G401.6 (cell line): ENCODE measurements at regions not wholly inside any gene's neighbourhood (a gene's known extent, or its start where the extent isn't known, plus 50 kb on each side); places are given as distances from the start of the nearest gene placed in this dataset.

Experiments used
- FAIRE-seq: peaks from 2 replicates; lab custom pipeline; 2012; peaks lifted over from hg19 to GRCh38; lab: Jason Lieb, UNC

DNA sequence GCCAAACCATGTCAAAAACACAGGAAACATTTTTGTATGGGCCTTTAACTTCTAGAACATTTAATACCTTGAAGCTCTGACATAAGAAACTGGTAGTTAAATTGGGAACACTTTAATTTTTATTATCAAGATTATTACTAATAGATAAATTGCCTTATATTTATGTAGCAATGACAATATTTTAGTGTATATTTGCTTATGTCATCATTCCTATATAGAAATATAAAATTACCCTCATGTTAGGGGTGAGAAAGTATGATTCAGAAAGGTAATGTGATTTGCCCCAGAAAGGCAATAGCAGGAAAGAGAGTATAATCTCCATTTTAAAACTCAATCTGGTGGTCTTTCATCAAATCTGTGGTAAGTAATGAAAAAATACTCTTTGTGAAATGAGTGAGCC is 147.4 kb downstream of the IL15 start:
- FAIRE-seq: no peak

DNA sequence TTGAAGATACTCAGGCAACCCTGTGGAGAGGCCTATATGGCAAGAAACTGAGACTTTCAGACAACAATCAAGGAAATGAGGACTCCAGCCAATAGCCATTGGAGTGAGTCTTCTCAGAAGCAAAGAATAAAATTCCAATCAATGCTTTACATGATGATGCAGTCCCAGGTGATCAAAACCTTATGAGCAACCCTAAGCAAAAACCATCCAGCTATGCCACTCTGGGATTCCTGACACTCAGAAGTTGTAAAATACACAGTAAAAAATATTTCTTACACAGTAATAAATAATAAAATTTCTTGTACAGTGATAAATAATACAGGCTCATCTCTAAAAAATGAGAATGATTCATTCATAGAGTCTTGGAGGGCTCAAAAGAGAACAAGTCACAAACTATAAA is 150.6 kb downstream of the IL15 start:
- FAIRE-seq: no peak

DNA sequence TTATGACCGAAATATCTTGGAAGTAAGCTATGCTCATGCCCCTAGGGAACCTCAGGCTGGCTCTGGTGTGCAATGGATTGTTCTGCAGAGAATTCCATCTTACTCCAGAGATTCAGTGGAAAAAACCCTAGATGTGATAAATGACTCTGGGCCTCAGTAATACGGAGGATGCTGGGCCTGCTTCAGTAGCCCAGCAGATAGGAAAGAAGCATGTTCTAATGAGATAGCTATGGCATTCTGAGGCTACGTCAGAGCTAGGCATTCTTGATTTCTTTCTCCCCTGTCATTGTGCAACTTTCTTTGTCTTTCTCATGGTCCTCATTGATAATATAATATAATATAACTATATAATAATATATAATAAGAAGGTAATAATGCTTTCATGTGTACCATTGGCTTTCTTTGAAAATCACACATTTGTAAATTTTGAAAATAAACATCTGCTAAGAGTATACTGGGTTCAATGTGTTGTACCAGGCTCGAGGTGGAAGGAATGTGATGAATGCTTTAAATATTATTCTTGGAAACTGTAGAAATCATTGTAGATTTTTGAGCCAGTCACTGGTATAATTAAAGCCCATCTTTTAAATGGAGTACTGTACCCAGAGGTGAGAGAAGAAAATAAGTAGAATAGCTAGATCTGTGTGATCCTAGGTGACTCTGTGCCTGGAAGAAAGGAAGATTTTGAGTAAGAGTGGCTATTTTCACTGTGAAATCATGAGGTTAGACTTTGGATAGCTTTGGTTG is 152.0 kb downstream of the IL15 start:
- no peak for FAIRE-seq

DNA sequence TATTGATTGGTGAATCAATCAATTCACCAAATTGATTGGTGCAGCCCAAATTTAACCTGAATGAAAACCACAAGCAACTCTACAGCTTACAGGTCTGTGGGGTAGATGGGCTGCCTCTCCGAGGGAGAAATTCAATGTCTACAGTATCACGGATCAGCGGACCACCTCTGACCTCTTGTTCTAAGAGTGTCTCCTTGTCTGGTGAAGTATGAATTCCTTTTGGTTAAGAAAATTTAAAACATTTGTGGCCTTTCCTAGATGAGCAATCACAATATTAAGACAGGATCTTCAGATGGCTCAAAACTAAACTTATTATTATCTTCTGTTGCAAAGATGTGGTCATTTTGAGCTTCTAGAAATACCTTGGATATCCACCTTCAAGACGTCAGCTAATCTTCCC is 153.3 kb downstream of the IL15 start:
- FAIRE-seq: no peak

DNA sequence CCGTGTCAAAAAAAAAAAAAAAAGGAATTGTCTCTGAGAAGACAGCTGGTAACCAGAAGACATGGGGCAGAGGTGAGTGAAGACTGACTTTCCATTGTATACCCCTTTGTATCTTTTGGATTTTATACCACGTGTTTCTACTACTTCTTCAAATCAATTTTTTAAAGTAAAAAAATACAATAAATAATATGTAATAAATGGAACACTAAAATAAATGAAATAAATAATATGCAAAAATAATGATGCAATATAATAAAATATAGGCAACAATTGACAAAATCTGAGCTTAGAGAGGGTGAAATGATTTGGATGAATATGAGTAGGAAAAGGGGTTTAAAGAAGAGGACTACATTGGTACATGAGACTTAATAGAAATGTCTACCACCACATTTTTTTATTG is 155.8 kb downstream of the IL15 start:
- FAIRE-seq: no peak

DNA sequence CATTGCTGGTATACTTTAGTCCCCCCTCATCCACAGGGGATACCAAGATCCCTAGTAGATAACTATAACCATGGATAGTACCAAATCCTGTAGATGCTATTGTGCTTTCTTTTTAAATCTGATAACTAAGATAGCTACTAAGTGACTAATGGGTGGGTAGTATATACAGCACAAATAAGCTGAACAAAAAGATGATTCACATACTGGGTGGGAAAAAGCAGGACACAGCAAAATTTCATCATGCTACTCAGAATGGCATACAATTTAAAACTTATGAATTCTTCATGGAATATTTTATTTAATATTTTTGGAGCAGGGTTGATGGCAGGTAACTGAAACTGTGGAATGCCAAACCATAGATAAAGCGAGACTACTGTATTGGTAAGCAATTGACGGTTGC is 161.6 kb downstream of the IL15 start:
- FAIRE-seq: no peak

DNA sequence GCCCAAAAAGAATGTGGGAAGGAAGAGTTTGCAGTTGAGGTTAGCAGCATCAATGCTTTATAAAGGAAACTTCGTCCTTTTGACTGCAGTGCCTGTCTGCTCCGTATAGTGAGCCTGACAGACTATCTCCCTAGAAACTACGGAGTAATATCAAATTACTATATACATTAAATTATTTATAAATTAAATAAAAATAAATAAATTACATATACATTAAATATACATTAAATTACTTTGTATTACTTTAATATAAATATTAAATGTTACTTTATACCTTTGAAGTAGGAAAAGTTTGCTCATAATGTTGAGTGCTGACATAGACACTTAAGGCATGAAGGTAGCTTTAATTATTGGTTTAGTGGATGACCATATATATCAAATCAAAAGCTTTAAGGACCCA is 165.2 kb downstream of the IL15 start:
- peak; percentile 48 for FAIRE-seq

DNA sequence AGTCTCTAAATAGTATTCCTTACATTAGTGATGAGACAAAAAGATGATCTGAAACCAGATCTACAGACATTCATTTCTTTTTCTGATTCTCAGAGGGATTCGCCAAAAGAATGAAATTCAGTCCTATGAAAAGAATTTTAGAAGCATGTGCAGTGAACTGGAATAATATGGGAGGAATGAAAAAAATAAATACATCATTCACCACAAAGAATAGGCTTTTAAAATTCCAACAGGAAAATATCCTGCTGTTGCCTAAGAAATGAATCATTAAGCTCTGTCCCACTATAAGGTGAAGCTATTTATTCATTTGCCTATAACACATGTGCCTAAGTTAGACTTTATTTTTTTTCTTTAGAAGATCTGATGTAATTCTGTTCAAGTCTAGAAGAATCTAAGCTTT is 165.9 kb downstream of the IL15 start:
- FAIRE-seq: no peak

DNA sequence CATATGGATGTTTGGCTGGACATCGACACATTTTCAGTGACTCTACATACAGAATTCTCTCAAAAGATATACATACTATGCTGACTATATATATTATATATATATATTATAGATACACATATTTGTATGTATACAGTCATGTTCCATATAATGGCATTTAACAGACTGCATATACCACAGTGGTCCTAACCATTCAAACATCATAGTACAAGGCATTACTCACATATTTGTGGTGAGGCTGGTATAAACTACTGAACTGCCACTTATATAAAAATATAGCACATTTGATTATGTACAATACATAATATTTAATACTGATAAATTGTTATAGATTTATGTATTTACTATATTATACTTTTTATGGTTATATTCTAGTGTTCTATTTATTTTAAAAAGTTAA is 168.5 kb downstream of the IL15 start:
- peak; percentile 56 for FAIRE-seq

DNA sequence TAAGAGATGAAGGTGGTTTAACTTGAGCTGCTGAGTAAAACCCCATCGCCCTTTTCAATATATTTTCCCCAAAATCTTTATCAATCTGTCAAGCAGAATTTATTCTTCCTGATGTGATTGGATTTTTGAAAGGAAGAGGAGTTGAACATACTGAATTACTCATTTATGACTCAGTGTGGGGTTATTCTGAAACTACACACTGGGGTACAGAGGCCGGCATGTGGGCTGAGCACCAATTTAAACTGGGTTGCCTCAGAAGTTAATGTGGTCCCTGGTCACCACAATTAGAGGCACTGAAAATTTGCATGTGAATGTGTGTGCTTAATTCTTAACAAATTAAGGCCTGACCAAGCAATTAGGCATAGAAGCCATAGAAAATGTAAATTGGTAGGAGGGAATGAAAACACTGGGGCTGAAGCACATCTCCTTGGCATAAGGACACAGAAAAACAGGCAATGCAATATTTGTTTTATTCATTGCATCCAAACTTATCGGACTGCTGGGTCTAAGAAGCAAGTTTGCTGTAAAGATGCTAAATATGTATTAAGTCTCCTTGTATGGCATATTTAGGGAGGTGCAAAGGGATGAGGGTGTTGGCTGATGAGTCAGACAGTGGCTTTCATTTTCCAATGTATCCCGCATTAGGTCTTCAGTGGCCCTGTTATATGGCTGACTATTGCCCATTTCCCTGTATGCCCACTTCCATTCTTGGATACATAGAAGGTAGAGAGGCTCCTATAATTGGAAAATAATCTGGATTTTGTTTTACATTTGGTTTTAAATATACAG is 170.9 kb downstream of the IL15 start:
- no peak for FAIRE-seq

DNA sequence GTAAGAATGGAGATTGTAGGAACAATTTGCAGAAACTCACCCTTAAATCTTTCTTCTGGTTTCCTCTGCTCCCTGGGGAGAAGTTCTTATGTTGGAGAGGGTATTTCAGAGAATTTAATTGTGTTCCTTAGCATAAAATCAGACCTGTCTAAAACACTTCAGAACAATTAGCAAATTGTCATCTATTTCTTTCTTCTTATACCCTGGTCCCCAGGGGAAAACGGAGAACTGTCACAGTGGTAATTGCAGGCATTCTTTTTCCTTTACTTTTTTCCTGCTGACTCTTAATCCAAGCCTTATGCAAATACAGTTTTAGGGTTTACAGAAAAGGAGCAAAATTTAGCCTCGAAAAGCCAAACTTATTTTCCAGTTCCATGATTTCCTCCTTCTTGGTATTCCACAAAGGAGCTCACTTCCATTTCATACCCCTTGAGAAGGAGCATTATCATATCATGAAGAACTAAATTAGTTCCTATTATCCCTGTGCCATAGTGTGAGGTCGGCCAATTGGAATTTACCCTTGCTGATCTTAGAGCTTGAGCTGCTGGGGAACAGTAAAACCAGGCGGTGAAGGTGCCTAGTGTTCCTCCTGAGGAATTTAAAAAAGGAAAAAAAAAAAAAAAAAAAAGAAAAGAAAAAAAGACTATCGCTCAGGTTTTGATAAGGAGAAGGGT is 173.8 kb downstream of the IL15 start:
- no peak for FAIRE-seq

DNA sequence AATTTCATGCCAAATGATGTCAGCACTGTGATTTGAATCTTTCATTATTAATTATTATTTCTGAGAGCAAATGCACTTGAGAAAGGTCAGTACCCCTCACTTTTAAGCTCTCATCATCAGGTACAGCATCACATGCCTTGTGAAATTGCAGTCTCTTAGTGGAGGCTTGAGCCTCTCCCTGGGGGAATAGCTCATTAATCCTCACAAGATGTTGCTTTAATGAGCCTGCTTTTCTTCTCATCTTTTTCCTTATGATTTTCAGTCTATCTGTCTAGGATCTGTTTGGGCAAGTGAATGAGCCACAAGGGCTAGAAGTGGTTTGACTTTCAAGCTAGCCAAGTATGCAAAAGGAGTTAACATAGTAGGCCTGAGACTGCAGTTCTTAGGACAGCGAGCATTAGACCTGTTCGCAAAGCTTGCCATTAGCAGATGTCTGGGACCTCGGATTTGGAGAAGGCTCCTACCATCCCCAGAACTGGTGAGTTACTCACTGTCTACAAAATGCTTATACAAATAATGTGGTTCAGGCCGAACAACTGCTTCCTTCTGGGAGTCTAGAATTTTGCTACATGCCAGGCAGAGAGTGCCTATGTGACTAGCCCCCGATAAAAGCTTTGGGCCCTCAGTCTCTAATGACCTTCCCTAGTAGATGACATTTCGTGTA is 174.5 kb downstream of the IL15 start:
- no peak for FAIRE-seq

DNA sequence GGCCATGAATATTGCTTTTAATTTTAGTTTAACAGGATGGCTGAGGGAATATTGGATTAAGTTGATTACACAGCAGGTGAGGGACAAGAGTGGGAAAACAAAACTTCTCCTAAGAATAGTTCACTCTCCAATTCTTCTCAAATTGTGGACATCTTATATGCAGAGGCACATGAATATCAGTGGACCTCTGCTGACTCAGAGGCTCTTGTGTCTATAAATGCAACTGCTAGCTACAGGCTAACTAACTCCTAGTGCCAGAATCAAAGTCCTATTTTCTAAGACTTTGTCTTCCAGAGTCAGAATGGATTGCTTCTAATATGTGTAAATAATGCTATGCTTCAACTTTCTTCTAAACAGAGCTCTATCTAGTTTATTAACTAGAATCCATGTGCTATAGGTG is 175.8 kb downstream of the IL15 start:
- no peak for FAIRE-seq

DNA sequence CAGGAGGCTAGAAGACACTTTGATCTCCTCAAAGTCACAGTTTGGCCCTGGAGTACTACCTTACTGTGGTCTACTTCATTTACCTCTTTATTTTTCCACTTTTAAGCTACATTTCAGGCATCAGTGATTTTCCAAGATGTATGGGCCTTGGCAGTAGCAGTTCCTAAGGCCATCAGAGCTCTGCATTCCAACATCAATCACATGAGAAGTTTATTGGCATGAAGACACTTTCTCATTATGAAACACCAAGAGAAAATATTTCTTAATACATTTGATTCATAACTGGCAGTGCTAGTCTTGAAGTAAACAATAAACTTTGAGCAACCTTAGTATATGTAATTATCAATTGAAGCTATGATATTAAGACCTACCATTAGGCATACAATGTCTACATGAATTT is 178.1 kb downstream of the IL15 start:
- FAIRE-seq: no peak

DNA sequence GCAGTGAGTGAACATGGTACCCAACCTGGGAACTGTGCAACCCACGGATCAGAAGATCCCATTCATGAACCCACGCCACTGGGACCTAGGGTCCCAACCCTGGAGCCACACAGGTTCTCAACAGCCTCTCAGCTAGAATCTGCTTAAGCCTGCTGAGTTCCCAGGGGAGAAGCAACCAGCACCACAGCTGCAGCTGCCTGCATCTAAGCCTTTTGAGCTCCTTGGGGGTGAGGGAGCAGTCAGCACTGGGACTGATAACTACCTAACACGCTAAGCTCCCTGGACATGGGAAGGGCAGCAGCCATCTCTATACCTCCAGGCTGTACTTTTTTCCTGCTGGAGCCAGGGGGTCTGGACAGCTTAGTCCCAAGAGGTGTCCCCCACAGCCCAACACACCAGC is 179.3 kb downstream of the IL15 start:
- FAIRE-seq: no peak

DNA sequence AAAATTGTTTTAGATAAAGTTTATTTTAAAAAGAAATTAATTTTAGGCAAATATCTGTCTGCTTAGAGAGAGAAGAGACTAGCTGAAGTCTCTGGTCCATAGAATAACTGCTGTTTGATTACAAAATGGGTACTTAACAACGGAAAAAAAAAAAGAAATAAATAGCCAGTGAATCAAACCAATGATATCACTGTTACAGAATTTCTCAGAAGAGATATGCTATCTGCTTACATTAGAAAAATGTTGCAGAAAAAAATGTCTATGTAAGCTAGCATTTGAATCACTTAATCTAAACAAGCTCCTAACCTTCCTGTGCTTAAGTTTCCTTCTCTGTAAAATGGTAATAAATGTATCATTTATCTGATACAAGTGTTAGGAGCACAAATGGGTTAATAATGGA is 189.9 kb downstream of the IL15 start:
- FAIRE-seq: no peak

DNA sequence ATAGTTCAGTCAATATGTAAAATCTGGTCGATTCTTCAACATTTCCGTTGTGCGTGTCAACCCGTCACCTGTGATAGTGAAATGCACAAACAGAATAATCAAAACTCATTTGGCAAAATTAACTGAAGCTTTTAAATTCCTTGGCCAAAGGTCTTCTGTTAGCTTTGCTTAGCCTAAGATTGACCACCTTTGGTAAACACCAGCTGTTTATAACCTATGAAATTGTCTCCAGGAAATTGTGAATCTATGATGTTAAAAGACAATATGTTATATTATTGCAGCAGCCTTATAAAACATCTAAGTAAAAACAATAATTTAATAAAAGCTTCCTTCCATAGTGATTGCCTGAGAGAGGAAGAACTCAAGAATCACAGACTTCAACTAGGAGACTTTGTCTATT is 196.8 kb downstream of the IL15 start:
- FAIRE-seq: no peak

DNA sequence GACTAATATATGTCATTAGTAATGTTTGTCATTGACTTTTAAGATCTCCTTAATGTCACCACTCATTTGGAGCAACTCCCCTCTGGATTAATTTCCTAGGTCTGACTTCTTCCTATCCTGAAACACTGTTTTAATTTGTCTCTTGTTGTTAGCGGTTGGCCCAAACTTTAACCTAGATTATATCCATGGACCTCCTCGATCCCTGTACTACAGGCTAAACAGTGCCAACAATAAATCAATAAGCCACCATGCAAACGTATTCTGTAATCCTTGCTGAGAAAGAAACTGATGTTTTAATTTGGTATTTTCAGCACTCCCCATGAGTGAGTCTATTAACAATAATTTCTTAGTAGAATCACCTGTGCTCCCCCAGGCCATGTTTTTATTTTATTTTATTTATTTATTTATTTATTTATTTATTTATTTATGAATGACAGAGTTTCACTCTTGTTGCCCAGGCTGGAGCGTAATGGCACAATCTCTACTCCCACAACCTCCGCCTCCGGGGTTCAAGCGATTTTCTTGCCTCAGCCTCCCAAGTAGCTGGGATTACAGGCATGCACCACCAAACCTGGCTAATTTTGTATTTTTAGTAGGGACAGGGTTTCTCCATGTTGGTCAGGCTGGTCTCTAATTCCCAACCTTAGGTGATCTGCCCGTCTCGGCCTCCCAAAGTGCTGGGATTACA is 204.1 kb downstream of the IL15 start:
- FAIRE-seq: no peak

DNA sequence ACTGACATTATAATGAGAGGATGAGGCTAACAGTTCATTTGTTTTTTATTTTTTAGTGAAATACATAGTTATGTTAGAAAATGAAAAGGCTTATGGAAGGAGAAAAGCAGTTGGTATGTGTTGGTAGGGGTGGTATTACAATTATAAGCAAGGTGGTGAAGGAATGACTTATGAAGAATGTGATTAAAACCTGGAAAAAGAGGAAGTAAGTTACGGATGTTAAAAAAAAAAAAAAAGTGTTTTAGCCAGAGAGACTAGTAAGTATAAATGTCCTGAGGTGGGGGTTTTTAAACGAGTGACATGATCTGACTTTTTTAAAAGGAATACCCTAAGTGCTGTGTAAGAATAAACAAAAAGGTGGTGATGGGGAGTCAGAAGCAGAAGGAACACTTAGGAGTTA is 206.8 kb downstream of the IL15 start:
- no peak for FAIRE-seq

DNA sequence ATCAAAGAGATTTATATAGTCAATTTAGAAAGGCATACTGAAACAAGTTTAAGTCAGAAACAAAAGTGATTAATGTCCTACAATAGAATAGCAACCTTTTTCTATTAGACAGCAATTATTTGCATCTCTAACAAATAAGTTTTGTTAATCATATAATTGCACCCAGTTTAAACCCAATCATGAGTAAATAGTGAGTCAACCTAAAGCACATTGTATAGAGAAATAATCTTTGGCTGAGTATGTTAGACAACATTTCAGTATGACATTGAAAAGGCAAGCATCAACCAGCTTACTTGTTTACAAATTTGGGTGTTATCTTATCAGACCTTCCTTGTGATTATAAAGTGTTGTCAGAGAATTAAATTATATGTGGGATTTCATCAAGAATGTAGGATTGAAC is 209.5 kb downstream of the IL15 start:
- no peak for FAIRE-seq

DNA sequence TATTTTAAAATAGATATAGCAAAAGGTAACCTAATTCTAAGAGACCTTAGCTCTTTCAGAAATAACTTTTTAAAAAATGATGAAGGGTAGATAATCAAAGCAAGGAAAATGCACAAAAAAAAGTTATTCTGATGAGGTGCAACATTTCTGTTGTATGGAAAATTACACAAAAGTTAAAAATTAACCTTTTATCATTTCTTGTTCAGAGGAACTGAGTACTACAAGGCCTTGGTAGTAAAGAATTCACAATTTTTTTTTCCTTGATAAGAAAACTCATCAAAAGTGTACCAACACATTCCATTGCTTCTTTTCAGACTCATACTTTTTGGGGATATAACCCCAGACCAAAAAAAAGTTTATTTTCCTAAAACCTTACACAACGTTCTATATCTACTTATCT is 213.0 kb downstream of the IL15 start:
- no peak for FAIRE-seq

DNA sequence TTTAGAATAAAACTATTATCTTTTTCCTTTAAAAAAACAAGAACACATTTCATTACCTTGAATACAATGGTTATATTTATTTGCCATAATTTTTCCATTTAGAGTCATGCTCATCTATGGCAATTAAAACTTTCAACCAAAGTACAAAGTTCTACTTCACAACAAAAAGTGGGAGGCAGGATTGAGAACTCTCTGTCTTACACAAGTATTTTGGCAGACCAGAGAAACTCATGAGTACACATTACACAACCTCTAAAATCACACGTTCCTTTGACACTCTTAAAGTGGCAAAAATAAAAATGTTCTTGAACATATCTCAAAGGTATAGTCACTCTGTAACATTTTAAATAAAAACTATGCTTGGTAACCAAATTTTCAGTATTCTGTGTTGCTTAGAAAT is 213.4 kb downstream of the IL15 start:
- no peak for FAIRE-seq
